Ovary (tissue), 3 donors: ENCODE measurements at regions not wholly inside any gene's neighbourhood (a gene's known extent, or its start where the extent isn't known, plus 50 kb on each side); places are given as distances from the start of the nearest gene placed in this dataset.

Source experiments
- EP300 ChIP-seq: sonication (generic); formaldehyde crosslinking; IDR thresholded peaks from one replicate; pipeline ENCODE4 v1.6.1; 2017; ENCODE audit warnings: antibody characterized with exemption
- POLR2A ChIP-seq: fragments of 450-650 bp; IDR thresholded peaks from one replicate; pipeline ENCODE4 v1.6.1; 2017; ENCODE audit warnings: antibody characterized with exemption, mild to moderate bottlenecking, moderate library complexity
- TF ChIP-seq, protein P1 (sequence below), 3 donors: fragments of 450-650 bp in 2 of 3; fragments of 200-600 bp in 1 of 3; IDR thresholded peaks; one replicate each; pipeline versions ENCODE4 v1.5.1 to v1.8.0; 2016 to 2022; ENCODE audit warnings: antibody characterized with exemption in 3 of 3, mild to moderate bottlenecking in 1 of 3
- donor health status: DM: no; HTN: no; CAD: no.

DNA sequence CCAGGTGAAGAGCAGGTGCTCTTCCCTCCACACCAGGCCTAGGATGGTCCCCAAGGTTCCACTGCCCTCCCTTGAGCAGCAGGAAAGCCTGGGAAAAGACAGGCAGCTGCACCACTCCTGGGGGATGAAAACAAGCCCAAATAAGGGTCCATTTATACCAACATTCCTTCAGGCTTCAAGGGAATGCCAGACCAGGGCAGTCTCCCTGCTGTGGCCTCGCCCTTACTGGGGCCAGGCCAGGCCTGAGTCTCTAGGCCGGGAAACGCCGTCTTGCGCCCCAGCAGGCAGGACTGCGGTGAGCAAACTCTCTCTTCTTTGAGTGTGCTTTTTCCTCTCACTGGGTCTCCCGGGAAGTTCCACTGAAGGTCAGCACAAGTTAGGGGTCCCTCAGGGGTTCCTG is 443.5 kb downstream of the SOX6 start:
- TF ChIP-seq, protein P1, sequence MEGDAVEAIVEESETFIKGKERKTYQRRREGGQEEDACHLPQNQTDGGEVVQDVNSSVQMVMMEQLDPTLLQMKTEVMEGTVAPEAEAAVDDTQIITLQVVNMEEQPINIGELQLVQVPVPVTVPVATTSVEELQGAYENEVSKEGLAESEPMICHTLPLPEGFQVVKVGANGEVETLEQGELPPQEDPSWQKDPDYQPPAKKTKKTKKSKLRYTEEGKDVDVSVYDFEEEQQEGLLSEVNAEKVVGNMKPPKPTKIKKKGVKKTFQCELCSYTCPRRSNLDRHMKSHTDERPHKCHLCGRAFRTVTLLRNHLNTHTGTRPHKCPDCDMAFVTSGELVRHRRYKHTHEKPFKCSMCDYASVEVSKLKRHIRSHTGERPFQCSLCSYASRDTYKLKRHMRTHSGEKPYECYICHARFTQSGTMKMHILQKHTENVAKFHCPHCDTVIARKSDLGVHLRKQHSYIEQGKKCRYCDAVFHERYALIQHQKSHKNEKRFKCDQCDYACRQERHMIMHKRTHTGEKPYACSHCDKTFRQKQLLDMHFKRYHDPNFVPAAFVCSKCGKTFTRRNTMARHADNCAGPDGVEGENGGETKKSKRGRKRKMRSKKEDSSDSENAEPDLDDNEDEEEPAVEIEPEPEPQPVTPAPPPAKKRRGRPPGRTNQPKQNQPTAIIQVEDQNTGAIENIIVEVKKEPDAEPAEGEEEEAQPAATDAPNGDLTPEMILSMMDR (IDR thresholded peaks at IDR 0.05) = no peak
- TF ChIP-seq POLR2A (no peak), EP300 (no peak)
